Tibial nerve (tissue), 4 donors: ENCODE measurements at regions not wholly inside any gene's neighbourhood (a gene's known extent, or its start where the extent isn't known, plus 50 kb on each side); places are given as distances from the start of the nearest gene placed in this dataset.

ENCODE experiments used
- DNase-seq, 2 donors: peaks; one replicate each; pipeline ENCODE4 v3.0.0-alpha.2; 2019; ENCODE audit warnings: low spot score in 2 of 2
- H3K27ac ChIP-seq, 4 donors: fragments of 200-600 bp; sonication (generic) in 3 of 4; one replicate each; pipeline ENCODE4 v1.5.1; 2017 to 2019; ENCODE audit warnings: mild to moderate bottlenecking in 1 of 4
- H3K27me3 ChIP-seq, 2 donors: fragments of 200-600 bp; sonication (generic) in 1 of 2; one replicate each; pipeline versions ENCODE4 v1.5.1 to v1.6.0; 2017 to 2019
- H3K36me3 ChIP-seq, 3 donors: fragments of 200-600 bp; sonication (generic); one replicate each; pipeline ENCODE4 v1.5.1; 2018 to 2019
- H3K4me1 ChIP-seq, 4 donors: fragments of 200-600 bp; sonication (generic) in 3 of 4; one replicate each; pipeline ENCODE4 v1.5.1; 2017 to 2019
- H3K4me3 ChIP-seq, 4 donors: fragments of 200-600 bp; sonication (generic) in 3 of 4; one replicate each; pipeline ENCODE4 v1.5.1; 2017 to 2019; ENCODE audit warnings: mild to moderate bottlenecking in 1 of 4, moderate library complexity in 1 of 4
- H3K9me3 ChIP-seq, 4 donors: fragments of 200-600 bp; sonication (generic) in 3 of 4; one replicate each; pipeline ENCODE4 v1.5.1; 2017 to 2019
- CTCF ChIP-seq, 5 experiments: fragments of 200-600 bp in 3 of 5; fragments of 450-650 bp in 2 of 5; sonication (generic) in 3 of 5; IDR thresholded peaks; one replicate each; pipeline ENCODE4 v1.5.1; 2016 to 2019; ENCODE audit warnings: antibody characterized with exemption in 5 of 5, mild to moderate bottlenecking in 3 of 5, moderate library complexity in 2 of 5
- EP300 ChIP-seq, 2 donors: sonication (generic); formaldehyde crosslinking; IDR thresholded peaks; one replicate each; pipeline ENCODE4 v1.6.1; 2017; ENCODE audit warnings: antibody characterized with exemption in 2 of 2, mild to moderate bottlenecking in 1 of 2
- POLR2A ChIP-seq, 2 donors: fragments of 450-650 bp; IDR thresholded peaks; one replicate each; pipeline ENCODE4 v1.6.1; 2017; ENCODE audit warnings: antibody characterized with exemption in 2 of 2, mild to moderate bottlenecking in 2 of 2, moderate library complexity in 2 of 2
- WGBS, 2 donors: methylation state at CpG; one replicate each; pipeline ENCODE4 v1.1.5; 2018; 5-methylcytosine and 5-hydroxymethylcytosine counted together

GRCh38 chr5:89380635-89381034 lies 497.7 kb upstream of the MEF2C start:
- Histone ChIP-seq H3K9me3 (no peaks in the 10 kb centered on the region), H3K36me3 (no peaks in the 10 kb centered on the region), H3K27me3 (no peaks in the 10 kb centered on the region), H3K4me1 (no peaks in the 10 kb centered on the region), H3K4me3 (no peak overlapping the region), H3K27ac (no peak overlapping the region)
- no peak for DNase-seq
- TF ChIP-seq EP300 (IDR thresholded peaks at IDR 0.05) (no peak), CTCF (IDR thresholded peaks at IDR 0.05) (no peak)

GRCh38 chr5:89377767-89378455 lies 494.9 kb upstream of the MEF2C start:
- Histone ChIP-seq H3K9me3 (no peaks in the 10 kb centered on the region), H3K27ac (no peak overlapping the region), H3K4me1 (no peaks in the 10 kb centered on the region), H3K27me3 (no peaks in the 10 kb centered on the region), H3K36me3 (no peaks in the 10 kb centered on the region), H3K4me3 (no peak overlapping the region)
- 72 to 75% methylated on average over 13 of the region's 13 CpGs for WGBS, 2 donors
- no peak for TF ChIP-seq POLR2A (IDR thresholded peaks at IDR 0.05)
- no peak for TF ChIP-seq CTCF (IDR thresholded peaks at IDR 0.05)
- no peak for TF ChIP-seq EP300 (IDR thresholded peaks at IDR 0.05)
- no peak for DNase-seq

GRCh38 chr5:89374818-89375521 lies 492.0 kb upstream of the MEF2C start:
- Histone ChIP-seq H3K27ac (no peak overlapping the region), H3K4me3 (no peak overlapping the region), H3K27me3 (no peaks in the 10 kb centered on the region), H3K4me1 (no peaks in the 10 kb centered on the region), H3K36me3 (no peaks in the 10 kb centered on the region), H3K9me3 (no peaks in the 10 kb centered on the region)
- no peak for DNase-seq
- TF ChIP-seq POLR2A (IDR thresholded peaks at IDR 0.05) (no peak), EP300 (IDR thresholded peaks at IDR 0.05) (no peak), CTCF (IDR thresholded peaks at IDR 0.05) (no peak)

- WGBS, 2 donors = 90 to 97% methylated on average over 1 of the region's 1 CpG
- TF ChIP-seq POLR2A (IDR thresholded peaks at IDR 0.05) = no peak
- Histone ChIP-seq H3K4me3 (no peak overlapping the region), H3K27me3 (no peaks in the 10 kb centered on the region), H3K4me1 (no peaks in the 10 kb centered on the region), H3K36me3 (no peaks in the 10 kb centered on the region), H3K9me3 (no peaks in the 10 kb centered on the region), H3K27ac (no peak overlapping the region)
- DNase-seq = no peak
These were observed 491.3 kb upstream of the MEF2C start for GRCh38 chr5:89374144-89374784.

- no peak overlapping the region for H3K27ac ChIP-seq
- 32 to 41% methylated on average over 1 of the region's 1 CpG for WGBS, 2 donors
- H3K27me3 ChIP-seq = no peaks in the 10 kb centered on the region
- TF ChIP-seq POLR2A (IDR thresholded peaks at IDR 0.05) = no peak
- no peak for TF ChIP-seq CTCF (IDR thresholded peaks at IDR 0.05)
- TF ChIP-seq EP300 (IDR thresholded peaks at IDR 0.05) = no peak
- H3K36me3 ChIP-seq = no peaks in the 10 kb centered on the region
- DNase-seq = no peak
- H3K9me3 ChIP-seq = no peaks in the 10 kb centered on the region
- no peaks in the 10 kb centered on the region for H3K4me1 ChIP-seq
- H3K4me3 ChIP-seq = no peak overlapping the region
These were observed 489.2 kb upstream of the MEF2C start for GRCh38 chr5:89372176-89372575.
